PC-3 (cell line): ENCODE measurements at regions not wholly inside any gene's neighbourhood (a gene's known extent, or its start where the extent isn't known, plus 50 kb on each side); places are given as distances from the start of the nearest gene placed in this dataset.

Source experiments
- EZH2 ChIP-seq: fragments of 300-600 bp; sonication (generic); IDR thresholded peaks from one replicate; pipeline ENCODE4 v1.6.1; 2017; ENCODE audit warnings: antibody characterized with exemption, mild to moderate bottlenecking, low read length; ENCODE audit not compliant: unreplicated experiment
- EZH2phosphoT487 ChIP-seq: fragments of 300-600 bp; sonication (generic); IDR thresholded peaks from 2 replicates; pipeline ENCODE4 v1.6.1; 2018; ENCODE audit warnings: mild to moderate bottlenecking, antibody characterized with exemption, low read length, borderline replicate concordance
- TF ChIP-seq, protein P1 (sequence below): fragments of 300-600 bp; sonication (generic); conservative IDR thresholded peaks from 2 replicates; pipeline ENCODE4 v1.5.1; 2017; ENCODE audit warnings: antibody characterized with exemption, low read depth, mild to moderate bottlenecking, low read length

DNA sequence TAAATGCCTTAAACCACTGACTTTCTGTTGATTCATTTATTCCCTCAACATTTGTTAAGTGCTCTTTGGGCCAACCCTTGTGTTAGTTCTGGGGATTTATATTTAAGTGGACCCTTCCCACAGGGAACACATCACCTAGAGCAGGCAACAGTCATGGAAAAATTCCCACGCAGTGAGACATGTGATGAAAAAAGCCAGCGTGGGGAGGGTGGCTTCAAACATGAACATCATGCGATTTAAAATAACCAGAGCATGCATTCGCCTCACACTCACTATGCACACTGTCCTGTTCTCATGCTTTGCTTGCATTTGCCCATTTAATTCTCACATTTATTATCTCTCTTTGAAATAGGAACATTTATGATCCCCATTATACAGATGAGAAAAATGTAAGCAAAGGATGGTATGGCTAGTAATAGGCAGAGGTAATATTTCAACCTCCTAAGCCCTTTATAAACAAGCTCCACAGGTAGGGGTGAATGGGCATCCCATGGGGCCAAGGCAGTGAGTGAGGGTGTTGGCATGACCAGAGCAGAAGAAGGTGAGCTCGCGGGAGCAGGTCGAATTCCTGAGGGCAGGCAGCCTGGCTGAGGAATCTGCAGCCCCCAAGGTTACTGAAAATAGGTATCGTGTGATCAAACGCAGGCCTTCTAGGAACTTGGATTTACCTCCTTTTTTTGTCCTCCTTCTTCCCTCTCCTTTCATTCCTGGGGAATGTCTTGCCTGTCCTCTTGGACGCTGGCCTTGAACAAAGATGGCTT lies 297.8 kb downstream of the MYCN start:
- TF ChIP-seq EZH2phosphoT487 = no peak
- TF ChIP-seq, protein P1, sequence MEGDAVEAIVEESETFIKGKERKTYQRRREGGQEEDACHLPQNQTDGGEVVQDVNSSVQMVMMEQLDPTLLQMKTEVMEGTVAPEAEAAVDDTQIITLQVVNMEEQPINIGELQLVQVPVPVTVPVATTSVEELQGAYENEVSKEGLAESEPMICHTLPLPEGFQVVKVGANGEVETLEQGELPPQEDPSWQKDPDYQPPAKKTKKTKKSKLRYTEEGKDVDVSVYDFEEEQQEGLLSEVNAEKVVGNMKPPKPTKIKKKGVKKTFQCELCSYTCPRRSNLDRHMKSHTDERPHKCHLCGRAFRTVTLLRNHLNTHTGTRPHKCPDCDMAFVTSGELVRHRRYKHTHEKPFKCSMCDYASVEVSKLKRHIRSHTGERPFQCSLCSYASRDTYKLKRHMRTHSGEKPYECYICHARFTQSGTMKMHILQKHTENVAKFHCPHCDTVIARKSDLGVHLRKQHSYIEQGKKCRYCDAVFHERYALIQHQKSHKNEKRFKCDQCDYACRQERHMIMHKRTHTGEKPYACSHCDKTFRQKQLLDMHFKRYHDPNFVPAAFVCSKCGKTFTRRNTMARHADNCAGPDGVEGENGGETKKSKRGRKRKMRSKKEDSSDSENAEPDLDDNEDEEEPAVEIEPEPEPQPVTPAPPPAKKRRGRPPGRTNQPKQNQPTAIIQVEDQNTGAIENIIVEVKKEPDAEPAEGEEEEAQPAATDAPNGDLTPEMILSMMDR = no peak
- no peak for TF ChIP-seq EZH2
